HG02884 (cell line): ENCODE measurements at regions not wholly inside any gene's neighbourhood (a gene's known extent, or its start where the extent isn't known, plus 50 kb on each side); places are given as distances from the start of the nearest gene placed in this dataset.
"Not testable (repeated sequence)": the region's sequence is repeated elsewhere in the genome, so short reads cannot be mapped to it uniquely, and the experiment has no call there.

Experiments used
- ATAC-seq: cut with Tn5 transposase; IDR thresholded peaks from one replicate; pipeline ENCODE4 v1.9.1; 2021; ENCODE audit warnings: mild to moderate bottlenecking, moderate library complexity; ENCODE audit not compliant: unreplicated experiment

DNA sequence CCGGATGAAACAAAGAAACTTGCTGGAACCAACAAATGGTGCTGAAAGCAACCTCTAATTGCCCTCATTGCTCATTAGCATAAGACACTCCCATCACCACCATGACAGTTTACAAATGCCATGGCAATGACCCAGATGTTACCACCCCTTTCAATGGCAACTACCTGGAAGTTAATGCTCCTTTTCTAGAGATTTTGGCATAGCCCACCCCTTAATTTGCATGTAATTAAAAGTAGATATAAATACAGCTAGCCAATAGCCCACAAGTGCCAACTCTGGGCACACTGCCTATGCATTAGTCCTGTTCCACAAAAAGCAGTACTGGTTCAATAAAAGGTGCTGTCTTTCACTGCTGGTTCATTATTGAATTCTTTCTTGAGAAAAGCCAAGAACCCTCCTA, 410.3 kb upstream of the PPP1R2C start:
- no peak for ATAC-seq

DNA sequence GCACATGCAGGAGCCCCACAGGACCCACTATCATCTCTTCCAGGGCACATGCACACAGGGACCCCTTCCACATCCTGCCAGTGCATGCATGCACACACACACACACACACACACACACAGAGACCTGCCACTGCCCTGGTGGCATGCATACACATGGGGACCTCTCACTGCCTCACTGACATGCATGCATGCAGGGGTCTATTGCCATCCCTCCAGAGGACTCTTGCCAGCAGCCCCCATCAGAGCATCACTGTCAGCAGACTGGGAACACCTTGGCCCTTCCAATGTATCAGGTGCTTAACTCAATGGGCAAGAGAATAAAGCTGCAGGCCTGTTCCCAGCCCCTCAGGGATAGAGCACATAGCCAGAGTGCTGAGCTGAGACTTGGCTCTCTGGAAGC, 433.6 kb upstream of the PPP1R2C start:
- ATAC-seq, result no peak

DNA sequence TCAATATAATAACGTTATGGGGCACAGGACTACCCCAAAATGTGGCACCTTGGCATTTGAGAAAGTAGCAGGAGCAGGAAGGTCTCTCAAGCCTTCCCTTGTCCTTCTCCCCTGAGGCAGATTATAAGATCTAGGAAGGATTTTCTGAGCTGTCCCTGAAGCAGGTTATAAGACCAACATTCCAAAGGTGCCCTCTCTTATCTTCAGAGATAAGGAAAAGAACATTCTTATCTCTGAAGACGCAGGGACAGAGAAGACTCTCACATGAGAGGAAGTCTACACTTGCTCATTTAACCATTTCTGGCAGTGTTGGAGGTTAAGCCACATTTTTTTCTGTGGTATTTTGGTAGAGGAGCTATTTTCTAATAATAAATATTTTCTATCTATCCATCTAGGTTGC, 437.9 kb upstream of the MAOA start:
- no peak for ATAC-seq

DNA sequence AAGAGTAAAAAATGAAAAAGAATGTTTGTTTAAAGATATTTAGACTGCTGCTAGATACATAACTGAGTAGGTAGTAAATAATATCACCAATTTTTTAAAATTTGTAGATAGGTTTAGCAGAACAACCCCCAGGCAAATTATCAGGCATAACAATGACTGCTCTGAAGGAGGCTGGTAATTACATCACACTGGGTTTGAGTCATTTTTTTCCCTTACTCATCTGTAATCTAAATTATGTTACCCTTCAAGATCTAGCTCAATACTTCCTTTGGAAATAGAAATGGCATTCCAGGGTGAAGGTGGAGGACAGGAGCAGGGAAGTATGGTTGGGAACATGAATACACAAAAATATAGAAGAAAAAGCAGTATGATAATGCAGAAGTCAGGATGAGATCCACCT, 431.6 kb upstream of the MAOA start:
- no peak for ATAC-seq

DNA sequence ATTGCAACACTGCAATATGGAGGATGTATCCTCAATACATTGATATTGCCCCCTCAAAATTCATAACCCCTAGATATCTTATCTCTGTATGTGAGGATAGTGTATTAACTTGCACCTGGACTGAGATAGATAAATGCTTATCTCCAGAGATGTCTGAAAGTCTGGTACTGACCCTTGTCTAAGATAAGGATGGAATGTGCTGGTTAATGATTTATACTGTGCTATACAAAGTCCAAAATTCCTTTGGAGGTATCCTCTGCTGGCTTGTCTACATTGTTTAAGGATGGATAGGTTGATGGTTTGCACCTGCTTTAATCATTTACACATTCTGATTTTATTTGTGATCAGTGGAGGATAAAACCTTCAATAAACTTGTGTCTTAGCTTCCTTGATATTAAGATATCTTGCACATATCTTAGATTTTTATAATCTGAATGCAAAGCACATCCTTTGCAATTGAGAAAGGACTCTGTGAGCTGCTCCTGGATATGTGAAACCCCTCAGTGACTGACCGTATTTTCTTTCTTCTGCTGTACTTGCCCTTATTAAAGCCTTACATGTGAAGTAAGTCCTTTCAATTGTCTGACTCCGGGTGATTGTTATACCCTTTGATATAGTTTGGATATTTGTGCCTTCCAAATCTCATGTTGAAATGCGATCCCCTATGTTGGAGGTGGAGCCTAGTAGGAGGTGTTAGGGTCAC, 430.3 kb upstream of the MAOA start:
- ATAC-seq, result no peak

DNA sequence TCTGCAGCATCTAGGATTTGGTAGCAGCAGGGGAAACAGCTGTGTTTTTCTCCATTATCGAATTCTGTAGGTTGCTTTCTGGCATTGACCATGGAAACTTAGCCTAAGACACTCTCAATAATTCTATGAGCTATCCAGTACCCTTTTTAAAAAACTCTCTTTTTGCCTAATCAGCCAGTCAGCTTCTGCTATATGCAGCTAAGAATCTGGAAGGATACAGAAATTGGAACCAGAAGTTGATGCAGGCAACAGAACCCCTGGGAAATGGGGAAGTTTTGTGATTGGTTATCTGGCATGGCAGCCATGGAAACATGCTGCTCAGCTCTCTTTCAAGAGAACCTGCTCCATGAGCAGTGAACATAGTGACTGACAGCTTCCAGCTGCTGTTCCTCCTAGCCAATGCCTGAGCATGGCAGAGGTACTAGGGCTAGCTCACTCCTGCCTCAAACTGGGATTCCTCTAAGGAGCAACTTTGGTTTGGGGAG, 417.6 kb upstream of the MAOA start:
- no peak for ATAC-seq

DNA sequence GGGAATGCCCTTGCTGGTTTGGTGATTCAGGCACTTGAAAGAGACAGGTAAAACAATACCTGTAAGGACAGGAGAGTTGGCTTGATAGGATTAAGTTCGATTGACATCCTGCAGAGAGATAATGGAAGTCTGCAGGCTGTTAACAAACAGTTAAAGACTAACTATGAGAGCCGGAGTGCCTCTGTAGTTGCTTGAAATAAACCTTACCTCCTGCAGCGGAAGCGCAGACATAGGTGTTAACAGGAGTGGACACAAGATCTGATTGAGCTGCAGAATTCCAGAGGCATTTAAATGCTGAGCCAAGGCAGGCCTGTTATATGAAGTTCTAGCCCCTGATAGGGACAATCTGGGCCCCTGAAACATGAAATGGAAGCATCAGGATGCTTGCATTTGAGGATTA, 416.7 kb upstream of the MAOA start:
- no peak for ATAC-seq

DNA sequence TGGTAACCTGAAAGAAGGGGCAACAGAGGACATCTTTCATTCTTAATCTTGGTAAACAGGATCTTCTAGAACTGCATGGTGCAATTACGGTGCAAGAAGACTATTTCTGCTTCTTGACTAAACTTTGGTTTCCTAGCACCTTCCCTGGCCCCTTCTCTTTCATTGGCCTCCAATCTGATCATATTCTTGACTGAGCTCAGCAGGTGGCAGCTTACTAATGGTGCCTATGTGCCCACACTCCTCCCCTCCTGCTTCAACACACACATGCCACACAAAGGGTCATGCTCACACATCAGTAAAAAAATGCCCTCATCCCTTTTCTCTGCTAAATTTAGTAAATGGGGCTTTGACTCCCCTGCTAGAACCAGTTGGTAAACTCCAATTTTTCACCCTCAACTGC, 400.5 kb upstream of the MAOA start:
- no peak for ATAC-seq

DNA sequence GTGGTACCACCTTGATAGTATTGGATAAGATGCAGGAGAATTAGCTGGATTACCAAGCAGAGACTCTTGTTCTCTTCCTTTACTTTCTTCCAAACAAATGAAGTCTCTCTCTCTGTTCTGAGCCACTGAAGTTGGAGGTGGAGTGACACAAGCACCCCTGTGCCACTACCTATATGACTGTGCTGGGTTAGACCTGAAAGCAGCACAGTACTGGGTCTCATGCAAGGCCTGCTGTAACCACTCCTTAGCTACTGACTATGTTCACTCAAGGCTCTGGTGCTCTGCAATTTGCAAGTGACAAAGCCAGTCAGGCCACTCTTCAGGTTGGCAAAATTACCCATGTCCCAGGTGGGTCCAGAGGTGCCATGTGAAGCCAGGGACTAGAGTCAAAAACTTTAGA, 389.6 kb upstream of the MAOA start:
- ATAC-seq, result no peak

DNA sequence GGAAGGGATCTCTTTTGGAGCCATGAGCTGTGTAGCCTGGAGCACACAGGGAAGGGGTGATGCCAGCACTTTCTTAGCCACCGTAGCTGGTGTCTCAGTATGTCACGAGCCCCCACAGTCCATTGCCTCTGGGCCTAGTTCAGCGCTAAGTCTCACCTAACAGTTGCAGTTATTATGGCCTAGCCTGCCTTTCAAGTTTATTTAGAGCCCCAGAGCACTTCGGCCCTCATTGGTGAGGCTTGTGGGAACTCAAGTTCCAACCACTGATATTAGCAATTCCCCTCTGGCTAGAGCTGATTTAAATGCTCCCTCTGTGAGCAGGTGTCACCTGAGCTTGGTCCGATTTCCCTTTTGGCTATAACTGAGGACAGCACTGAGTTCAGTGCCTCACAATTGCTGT, 388.4 kb upstream of the MAOA start:
- ATAC-seq, result no peak

DNA sequence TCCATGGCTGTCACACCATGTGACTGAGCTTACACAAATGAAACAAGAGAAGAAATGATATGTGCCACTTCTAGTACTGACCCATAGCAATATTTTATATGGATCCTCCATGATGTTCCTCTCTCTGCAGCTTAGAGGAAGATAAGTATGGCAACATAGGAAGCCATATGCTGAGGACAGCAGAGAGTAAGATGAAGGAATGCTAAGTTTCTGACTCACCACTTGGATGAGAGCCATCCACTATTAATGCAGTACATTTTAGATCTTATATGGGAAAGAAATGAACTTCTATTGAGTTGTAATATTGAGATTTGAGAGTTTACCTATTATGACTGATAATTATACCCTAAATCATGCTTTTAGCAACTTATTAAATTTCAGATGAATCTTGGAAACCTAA, 386.9 kb upstream of the MAOA start:
- ATAC-seq, result no peak

DNA sequence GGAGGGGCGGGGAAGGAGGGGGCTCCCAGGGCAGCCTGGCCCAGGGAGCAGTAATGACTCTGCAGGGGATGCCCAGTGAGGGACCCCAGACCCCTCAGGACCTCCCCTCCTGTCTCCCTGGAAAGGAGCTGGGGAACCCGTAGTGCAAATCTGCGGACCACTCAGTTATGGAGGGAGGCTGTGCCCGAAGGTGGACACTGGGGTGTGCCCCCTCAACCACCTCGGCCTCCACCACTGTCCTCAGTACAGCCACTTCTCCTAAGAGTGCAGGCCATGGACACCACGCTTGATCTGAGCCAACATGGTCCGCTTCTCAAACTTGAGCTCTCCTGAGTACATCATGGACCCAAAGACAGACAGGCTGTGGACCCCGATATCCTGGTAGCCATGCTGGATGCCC, 378.2 kb upstream of the MAOA start:
- ATAC-seq, result no peak

DNA sequence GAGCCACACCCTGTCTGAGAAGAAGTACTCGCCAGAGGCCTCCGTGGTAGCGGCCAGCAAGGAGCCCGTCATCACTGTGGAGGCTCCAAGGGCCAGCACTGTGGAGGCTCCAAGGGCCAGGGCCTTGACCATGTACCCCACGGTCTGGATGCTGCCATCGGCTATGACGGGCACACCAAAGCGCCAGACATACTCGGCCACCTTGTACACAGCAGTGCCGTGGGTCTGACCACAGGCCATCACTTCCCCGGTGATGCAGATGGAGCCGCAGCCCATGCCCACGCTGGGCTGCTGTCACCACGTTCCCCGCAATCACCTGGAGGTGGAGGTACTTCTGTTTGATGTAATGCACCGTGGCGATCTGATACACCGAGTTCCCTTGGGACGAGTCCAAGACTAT, 377.7 kb upstream of the MAOA start:
- ATAC-seq, result no peak

DNA sequence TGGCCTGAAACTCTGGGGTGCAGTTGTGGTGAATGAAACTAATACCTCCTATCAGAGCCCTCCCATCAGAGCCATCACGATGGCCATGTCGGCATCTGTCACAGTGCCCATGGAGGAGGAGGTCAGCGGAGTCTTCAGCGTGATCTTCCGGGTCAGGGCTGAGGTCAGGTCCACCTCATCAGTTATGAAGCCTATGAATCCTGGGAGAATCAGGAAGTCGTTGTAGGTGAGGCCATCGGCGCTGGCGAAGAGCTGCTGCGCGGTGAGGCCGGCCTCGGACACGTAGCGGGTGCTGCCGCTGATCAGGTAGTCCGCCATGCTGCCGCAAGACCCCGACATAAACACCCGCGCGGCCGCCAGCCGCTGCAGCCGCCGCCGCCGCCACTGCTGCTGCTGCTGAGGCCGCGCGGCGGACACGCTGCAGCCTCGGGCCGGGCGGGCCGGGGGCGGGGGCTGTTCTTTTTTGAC, 376.7 kb upstream of the MAOA start:
- ATAC-seq, result no peak

DNA sequence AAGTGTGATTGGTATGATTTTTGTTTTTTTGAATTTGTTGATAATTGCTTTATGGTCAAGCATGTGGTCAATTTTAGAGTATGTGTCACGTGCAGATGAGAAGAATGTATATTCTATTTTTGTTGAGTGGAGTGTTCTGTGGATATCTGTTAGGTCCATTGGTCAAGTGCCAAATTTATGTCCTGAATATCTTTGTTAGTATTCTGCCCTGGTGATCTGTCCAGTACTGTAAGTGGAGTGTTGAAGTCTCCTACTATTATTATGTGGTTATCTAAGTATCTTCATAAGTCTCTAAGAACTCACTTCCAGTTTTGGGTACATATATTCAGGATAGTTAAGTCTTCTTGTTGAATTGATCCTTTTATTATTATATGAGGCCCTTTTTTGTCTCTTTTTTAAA, 372.9 kb upstream of the MAOA start:
- ATAC-seq, result no peak

DNA sequence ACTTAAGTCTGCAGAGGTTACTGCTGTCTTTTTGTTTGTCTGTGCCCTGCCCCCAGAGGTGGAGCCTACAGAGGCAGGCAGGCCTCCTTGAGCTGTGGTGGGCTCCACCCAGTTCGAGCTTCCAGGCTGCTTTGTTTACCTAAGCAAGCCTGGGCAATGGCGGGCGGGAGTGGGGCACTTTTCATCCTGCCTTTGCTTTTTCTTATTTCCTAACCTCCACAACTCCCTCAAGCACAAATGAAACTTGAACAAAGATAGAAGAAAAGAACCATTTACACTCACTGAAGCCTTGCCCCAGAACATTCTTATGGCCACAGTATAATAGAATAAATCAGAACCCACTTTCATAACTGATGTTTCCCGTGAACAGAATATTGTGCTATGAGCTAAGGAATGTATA, 344.5 kb upstream of the MAOA start:
- ATAC-seq, result not testable (repeated sequence)

DNA sequence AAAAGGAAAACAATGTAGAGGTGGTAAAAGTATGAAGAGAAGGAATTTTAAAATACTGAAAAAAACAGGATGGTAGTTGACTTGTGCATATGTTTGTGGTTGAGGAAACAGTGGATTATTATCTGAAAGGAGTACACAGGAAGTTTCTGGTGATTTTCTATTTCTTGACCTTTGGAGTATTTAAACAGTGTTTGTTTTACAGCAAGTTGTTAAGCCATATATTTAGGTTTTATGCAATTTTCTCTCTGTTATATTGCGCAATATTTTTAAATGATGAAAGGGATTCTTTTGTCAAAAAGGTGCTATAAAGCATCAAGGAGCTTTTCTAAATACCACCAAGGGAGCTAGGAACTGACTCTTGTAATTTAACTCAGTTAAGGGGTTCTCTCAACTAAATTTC, 343.1 kb upstream of the MAOA start:
- ATAC-seq, result no peak

DNA sequence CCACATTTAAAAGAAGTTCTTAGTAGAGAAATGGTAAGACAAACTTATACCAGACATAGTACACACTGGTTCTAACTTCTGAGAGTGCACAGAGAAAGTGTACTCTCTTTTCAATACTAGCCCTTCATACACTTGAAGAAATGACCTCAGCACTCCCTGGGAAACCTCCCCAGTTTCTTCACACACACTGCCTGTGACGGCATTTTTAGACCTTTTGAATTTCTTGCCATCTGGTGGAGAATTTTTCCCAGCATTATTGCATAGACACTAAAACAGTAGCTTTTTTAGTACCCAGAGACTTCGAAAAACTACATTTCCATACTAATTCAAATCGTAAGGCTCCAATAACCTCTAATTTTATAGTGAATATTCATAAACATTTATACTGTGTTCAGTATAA, 341.6 kb upstream of the MAOA start:
- no peak for ATAC-seq

DNA sequence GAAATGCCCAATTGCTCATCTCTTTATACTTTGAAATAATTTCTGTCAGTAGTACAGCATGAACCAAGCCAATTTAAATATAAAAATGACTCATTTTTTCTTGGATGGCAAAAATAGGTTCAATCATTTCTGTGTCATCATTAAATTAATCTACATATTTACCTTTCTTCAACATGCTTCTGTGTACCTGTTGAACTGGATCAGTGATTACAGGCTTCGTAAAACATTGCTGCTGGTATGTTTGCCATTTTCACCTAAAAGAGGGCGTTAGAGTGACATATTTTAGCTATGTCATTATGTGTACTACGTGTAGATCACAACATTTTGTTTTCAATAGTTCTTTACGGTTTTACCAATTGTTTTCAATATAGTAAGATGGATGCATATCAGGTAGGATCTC, 340.5 kb upstream of the MAOA start:
- no peak for ATAC-seq

DNA sequence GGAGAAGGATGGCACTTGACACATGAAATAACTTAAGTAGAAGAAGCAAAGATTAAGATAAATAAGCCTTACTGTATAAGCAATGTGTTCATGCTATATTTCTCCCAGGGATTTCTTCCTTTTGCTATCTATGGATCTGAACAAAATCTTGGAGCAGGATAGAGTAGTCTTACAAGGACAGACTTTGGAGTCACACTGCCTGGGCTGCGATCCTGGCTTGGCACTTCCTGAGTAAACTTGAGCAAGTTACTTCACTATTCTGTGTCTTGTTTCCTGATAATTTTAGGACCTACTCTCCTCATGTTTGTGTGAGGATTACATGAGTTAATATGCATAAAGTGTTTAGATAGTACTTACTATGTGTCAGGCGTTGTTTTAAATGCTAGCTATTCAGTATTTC, 340.0 kb upstream of the MAOA start:
- no peak for ATAC-seq

DNA sequence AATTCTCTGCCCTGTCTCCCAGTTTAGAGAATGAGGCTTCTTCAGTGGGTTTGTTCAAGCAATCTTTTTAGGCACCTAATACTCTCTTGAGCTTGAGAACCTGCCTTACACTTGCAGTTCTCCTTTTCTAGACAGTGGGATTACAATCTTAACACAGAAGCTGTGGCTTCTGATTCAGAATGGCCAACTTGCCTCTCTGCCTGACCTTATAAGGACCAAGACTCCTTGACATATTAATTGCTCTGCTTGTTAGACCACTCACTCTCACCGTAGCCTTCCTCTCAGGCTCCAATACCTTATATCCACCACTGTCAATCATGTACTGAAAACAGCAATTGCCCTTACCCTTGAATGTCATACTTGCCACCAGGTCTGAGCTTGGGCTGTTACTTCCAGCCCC, 338.7 kb upstream of the MAOA start:
- ATAC-seq, result no peak

DNA sequence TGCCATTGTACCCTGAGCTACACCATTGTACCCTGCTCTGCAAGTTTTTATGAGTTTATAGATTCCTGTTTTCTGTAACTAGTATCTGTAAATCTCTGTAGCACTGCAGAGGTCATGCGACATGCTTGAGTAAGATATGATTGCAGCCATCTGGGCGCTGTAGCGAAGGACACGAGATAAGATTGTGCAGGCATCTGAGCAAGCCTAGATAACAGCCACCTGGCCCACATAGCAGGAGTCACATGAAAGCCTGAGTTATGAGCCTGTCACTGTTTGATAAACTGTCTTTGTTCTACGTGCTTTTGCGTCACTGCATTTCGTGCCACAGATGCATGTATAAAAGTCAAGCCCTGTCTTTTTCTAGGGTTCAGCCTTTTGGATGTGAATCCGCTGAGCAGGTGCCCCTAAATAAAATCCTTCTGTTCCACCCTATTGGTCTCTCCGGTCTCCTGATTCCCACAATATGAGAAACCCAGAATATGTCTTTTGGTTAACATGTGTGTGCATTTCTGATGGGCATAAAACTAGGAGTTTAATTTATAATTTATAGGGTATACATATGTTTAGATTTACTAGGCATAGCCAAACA, 327.6 kb upstream of the MAOA start:
- ATAC-seq, result no peak

DNA sequence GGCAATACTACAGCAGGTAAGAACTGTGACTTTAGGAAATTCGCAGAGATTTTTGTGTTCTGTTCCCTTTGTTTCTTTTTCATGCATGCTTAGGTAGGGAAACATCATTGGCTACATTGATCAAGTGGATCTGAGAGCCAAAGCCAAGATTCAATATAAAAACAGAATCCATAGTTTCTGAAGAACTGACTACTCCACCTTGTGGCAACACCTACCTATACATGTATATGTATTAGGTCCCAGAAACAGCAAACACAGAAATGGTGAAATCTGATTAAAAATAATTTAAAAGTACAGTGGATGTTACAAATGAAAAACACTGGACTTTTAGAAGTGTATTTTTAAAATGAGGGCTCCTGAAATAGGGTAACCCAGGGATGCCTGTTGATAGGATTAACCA, 322.6 kb upstream of the MAOA start:
- no peak for ATAC-seq
